IPS-NIHi7 (cell line): ENCODE measurements at regions not wholly inside any gene's neighbourhood (a gene's known extent, or its start where the extent isn't known, plus 50 kb on each side); places are given as distances from the start of the nearest gene placed in this dataset.

Source experiments
- DNase-seq: peaks from one replicate; pipeline ENCODE4 v3.0.0; 2012; ENCODE audit warnings: mixed read lengths; ENCODE audit errors: extremely low spot score

- DNase-seq: no peak
These were observed 84.4 kb upstream of the CISTR start for GRCh38 chr12:53836119-53836655.

GRCh38 chr12:53838978-53839377, 87.2 kb upstream of the CISTR start:
- no peak for DNase-seq

GRCh38 chr12:53840316-53840715, 88.5 kb upstream of the CISTR start:
- no peak for DNase-seq

GRCh38 chr12:53842686-53843085, 90.9 kb upstream of the CISTR start:
- no peak for DNase-seq

- DNase-seq: no peak
These were observed 91.8 kb upstream of the CISTR start for GRCh38 chr12:53843545-53843944.

GRCh38 chr12:53844994-53845844, 93.4 kb upstream of the HOXC13 start:
- DNase-seq: peak; percentile 44

GRCh38 chr12:53845932-53846331, 92.7 kb upstream of the HOXC13 start:
- DNase-seq: no peak

GRCh38 chr12:53849113-53849512, 89.5 kb upstream of the HOXC13 start:
- no peak for DNase-seq

- no peak for DNase-seq
These were observed 89.0 kb upstream of the HOXC13 start for GRCh38 chr12:53849656-53850055.

GRCh38 chr12:53852061-53852460, 86.6 kb upstream of the HOXC13 start:
- DNase-seq: no peak

- no peak for DNase-seq
These were observed 85.6 kb upstream of the HOXC13 start for GRCh38 chr12:53852992-53853391.

- no peak for DNase-seq
These were observed 83.8 kb upstream of the HOXC13 start for GRCh38 chr12:53854701-53855316.

GRCh38 chr12:53856132-53856531, 82.5 kb upstream of the HOXC13 start:
- no peak for DNase-seq

- no peak for DNase-seq
These were observed 81.0 kb upstream of the HOXC13 start for GRCh38 chr12:53857666-53858065.

- no peak for DNase-seq
These were observed 77.9 kb upstream of the HOXC13 start for GRCh38 chr12:53860426-53861345.

- DNase-seq: no peak
These were observed 76.4 kb upstream of the HOXC13 start for GRCh38 chr12:53862206-53862605.

GRCh38 chr12:53862831-53863230, 75.8 kb upstream of the HOXC13 start:
- no peak for DNase-seq

- DNase-seq: no peak
These were observed 71.9 kb upstream of the HOXC13 start for GRCh38 chr12:53866727-53867126.

GRCh38 chr12:53867216-53868012, 71.2 kb upstream of the HOXC13 start:
- peak; percentile 72 for DNase-seq

- DNase-seq: no peak
These were observed 70.1 kb upstream of the HOXC13 start for GRCh38 chr12:53868511-53868986.

GRCh38 chr12:53869500-53869899, 69.1 kb upstream of the HOXC13 start:
- DNase-seq: no peak
